Uterus (tissue), 3 donors: ENCODE measurements at regions not wholly inside any gene's neighbourhood (a gene's known extent, or its start where the extent isn't known, plus 50 kb on each side); places are given as distances from the start of the nearest gene placed in this dataset.

Source experiments
- DNase-seq, 2 donors: peaks; one replicate each; pipeline ENCODE4 v3.0.0-alpha.2; 2019 to 2020
- H3K27ac ChIP-seq, 2 donors: fragments of 200-600 bp; sonication (generic); 1 replicate in 1 of 2; 2 replicates in 1 of 2; pipeline ENCODE4 v1.5.1; 2016 to 2018
- H3K27me3 ChIP-seq, 2 donors: fragments of 200-600 bp; sonication (generic); one replicate each; pipeline ENCODE4 v1.5.1; 2018 to 2019; ENCODE audit warnings: control low read depth in 1 of 2
- H3K36me3 ChIP-seq, 2 donors: fragments of 200-600 bp; sonication (generic); one replicate each; pipeline ENCODE4 v1.5.1; 2019; ENCODE audit warnings: control low read depth in 1 of 2
- H3K4me1 ChIP-seq, 2 donors: fragments of 200-600 bp; sonication (generic); one replicate each; pipeline ENCODE4 v1.5.1; 2018 to 2019; ENCODE audit warnings: control low read depth in 1 of 2
- H3K4me3 ChIP-seq, 2 donors: fragments of 200-600 bp; sonication (generic); 1 replicate in 1 of 2; 2 replicates in 1 of 2; pipeline ENCODE4 v1.5.1; 2018 to 2019; ENCODE audit warnings: mild to moderate bottlenecking in 1 of 2
- H3K9me3 ChIP-seq, 2 donors: fragments of 200-600 bp; sonication (generic); one replicate each; pipeline ENCODE4 v1.5.1; 2019; ENCODE audit warnings: control low read depth in 1 of 2
- POLR2A ChIP-seq, 2 donors: fragments of 450-650 bp; IDR thresholded peaks; one replicate each; pipeline ENCODE4 v1.6.1; 2016; ENCODE audit warnings: antibody characterized with exemption in 2 of 2, mild to moderate bottlenecking in 1 of 2, moderate library complexity in 1 of 2
- intact Hi-C: fragments of 100-400 bp; cut with DNase I; formaldehyde crosslinking; loops from one replicate; pipeline ENCODE4 v1.15.1; 2023; ENCODE audit warnings: low total_unique reads
- TF ChIP-seq, protein P1 (sequence below), 4 experiments: fragments of 200-600 bp in 2 of 4; fragments of 450-650 bp in 2 of 4; sonication (generic) in 2 of 4; IDR thresholded peaks; one replicate each; pipeline ENCODE4 v1.5.1; 2016 to 2019; ENCODE audit warnings: antibody characterized with exemption in 4 of 4, mild to moderate bottlenecking in 2 of 4, moderate library complexity in 1 of 4
- donor health status: DM: yes; HTN: yes; CAD: no.

DNA sequence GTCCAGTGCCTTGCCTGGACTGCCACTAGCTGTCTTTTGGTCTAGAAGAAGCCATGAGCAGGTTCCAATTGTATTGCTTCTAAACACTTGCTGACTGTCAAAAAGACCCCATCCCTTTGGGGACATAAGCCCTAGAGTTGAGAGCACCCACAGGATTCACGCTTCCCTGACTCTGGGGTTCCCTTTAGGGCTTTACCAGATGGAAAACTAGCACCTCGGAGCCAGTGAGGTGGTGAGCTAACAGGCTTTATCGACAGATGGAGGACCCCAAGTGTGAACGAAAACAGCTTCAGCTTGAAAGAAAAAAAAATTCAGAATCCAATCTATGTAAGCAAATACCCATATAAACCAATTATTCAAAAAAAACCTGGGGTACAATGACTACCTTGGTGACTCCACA is 90.8 kb downstream of the NAA11 start:
- Histone ChIP-seq H3K4me1 (no peaks in the 10 kb centered on the region), H3K9me3 (no peaks in the 10 kb centered on the region), H3K27me3 (no peaks in the 10 kb centered on the region), H3K36me3 (no peaks in the 10 kb centered on the region), H3K27ac (no peak overlapping the region), H3K4me3 (no peak overlapping the region)
- intact Hi-C loops, result no loop called here
- no peak for TF ChIP-seq POLR2A (IDR thresholded peaks at IDR 0.05)
- TF ChIP-seq, protein P1, sequence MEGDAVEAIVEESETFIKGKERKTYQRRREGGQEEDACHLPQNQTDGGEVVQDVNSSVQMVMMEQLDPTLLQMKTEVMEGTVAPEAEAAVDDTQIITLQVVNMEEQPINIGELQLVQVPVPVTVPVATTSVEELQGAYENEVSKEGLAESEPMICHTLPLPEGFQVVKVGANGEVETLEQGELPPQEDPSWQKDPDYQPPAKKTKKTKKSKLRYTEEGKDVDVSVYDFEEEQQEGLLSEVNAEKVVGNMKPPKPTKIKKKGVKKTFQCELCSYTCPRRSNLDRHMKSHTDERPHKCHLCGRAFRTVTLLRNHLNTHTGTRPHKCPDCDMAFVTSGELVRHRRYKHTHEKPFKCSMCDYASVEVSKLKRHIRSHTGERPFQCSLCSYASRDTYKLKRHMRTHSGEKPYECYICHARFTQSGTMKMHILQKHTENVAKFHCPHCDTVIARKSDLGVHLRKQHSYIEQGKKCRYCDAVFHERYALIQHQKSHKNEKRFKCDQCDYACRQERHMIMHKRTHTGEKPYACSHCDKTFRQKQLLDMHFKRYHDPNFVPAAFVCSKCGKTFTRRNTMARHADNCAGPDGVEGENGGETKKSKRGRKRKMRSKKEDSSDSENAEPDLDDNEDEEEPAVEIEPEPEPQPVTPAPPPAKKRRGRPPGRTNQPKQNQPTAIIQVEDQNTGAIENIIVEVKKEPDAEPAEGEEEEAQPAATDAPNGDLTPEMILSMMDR (IDR thresholded peaks at IDR 0.05), result no peak
- no peak for DNase-seq

DNA sequence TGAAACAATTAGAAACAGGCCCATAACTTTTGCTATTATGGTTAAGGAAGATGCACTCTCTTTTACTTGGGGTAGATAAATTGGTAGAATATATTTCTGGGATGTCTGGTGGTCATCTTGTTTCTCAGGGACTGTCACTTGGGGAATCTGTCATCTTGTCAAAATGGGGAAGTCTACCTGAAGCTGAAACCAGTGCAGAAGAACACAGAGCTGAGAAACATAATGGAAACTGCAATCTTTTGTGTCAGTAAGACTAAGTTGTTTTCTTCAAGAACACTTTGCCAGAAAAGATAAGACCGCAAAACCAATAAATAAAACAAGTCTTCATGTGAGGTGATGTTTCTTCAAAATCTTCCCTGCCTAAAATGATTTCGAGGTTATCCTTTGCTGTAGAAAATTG is 92.0 kb downstream of the NAA11 start:
- H3K27ac ChIP-seq, result no peak overlapping the region
- no peak for TF ChIP-seq POLR2A (IDR thresholded peaks at IDR 0.05)
- TF ChIP-seq, protein P1 (IDR thresholded peaks at IDR 0.05), result no peak
- intact Hi-C loops, result no loop called here
- H3K27me3 ChIP-seq, result no peaks in the 10 kb centered on the region
- H3K4me1 ChIP-seq, result no peaks in the 10 kb centered on the region
- no peak overlapping the region for H3K4me3 ChIP-seq
- no peaks in the 10 kb centered on the region for H3K36me3 ChIP-seq
- no peaks in the 10 kb centered on the region for H3K9me3 ChIP-seq
- no peak for DNase-seq

DNA sequence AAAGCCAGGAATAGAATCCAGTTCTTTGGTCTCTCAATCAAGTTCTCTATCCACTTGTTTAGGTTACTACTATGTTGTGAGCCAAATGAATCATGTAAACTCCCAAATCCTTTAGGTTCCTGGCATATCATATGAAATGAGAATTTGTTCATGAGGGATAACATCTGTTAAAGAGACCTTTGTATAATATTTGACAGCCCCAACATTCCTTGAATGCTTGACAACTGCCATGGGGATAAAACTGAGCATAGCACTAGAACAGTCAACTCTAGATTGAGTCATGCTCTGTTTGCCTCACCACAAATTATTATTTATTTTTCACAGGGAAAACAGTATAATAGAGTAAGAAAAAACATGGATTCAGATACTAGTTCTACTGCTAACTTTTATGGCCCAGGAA is 93.3 kb downstream of the NAA11 start:
- no peak for DNase-seq
- Histone ChIP-seq H3K36me3 (no peaks in the 10 kb centered on the region), H3K27me3 (no peaks in the 10 kb centered on the region), H3K9me3 (no peaks in the 10 kb centered on the region), H3K4me1 (no peaks in the 10 kb centered on the region), H3K4me3 (no peak overlapping the region), H3K27ac (no peak overlapping the region)
- TF ChIP-seq, protein P1 (IDR thresholded peaks at IDR 0.05), result no peak
- TF ChIP-seq POLR2A (IDR thresholded peaks at IDR 0.05), result no peak
- intact Hi-C loops, result no loop called here

DNA sequence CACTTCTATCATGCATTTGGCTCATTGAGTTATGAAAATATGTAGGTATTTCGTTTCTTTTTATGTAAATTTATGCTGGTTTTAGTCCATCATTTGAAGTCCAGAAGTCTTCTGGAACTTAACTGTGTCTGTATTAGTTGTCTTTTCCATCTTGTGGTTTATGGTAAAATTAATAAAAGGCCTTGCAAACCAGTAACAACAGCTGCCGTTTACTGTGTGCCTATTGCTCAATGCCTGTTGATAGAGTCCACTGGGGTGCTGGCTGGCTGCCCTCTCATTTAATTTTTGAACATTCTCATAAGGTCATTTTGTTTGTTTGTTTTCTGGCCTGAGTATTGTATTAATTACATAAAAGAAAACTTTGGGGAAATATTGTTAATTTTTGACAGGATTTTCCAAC is 98.0 kb downstream of the NAA11 start:
- Histone ChIP-seq H3K4me3 (no peak overlapping the region), H3K4me1 (no peaks in the 10 kb centered on the region), H3K27me3 (no peaks in the 10 kb centered on the region), H3K9me3 (no peaks in the 10 kb centered on the region), H3K36me3 (no peaks in the 10 kb centered on the region), H3K27ac (no peak overlapping the region)
- TF ChIP-seq POLR2A (IDR thresholded peaks at IDR 0.05), result no peak
- TF ChIP-seq, protein P1 (IDR thresholded peaks at IDR 0.05), result no peak
- intact Hi-C loops, result no loop called here
- no peak for DNase-seq

DNA sequence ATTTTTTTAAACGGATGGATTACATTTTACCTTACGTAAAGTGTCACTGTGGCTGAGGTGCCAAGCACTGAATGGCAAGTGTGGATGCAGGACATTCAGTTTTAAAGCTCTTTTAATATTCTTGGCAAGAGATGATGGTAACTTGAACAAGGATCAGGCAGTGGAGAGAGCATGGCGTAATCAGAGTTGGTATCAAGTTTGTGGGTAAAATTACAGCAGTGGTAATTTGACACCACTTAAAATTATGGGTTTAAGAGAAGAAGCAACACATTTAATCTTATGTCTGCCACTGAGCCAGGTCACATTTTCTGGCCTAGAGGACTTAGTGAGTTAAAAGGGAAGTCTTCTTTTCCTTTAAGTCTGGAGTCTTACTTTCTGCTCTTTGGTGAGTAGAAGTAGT is 100.5 kb downstream of the NAA11 start:
- Histone ChIP-seq H3K36me3 (no peaks in the 10 kb centered on the region), H3K27me3 (no peaks in the 10 kb centered on the region), H3K4me1 (no peaks in the 10 kb centered on the region), H3K4me3 (no peak overlapping the region), H3K9me3 (no peaks in the 10 kb centered on the region), H3K27ac (no peak overlapping the region)
- intact Hi-C loops, result no loop called here
- DNase-seq, result no peak
- TF ChIP-seq, protein P1 (IDR thresholded peaks at IDR 0.05), result no peak
- no peak for TF ChIP-seq POLR2A (IDR thresholded peaks at IDR 0.05)
